ENCODE measurements at regions not wholly inside any gene's neighbourhood (a gene's known extent, or its start where the extent isn't known, plus 50 kb on each side); places are given as distances from the start of the nearest gene placed in this dataset.

DNA sequence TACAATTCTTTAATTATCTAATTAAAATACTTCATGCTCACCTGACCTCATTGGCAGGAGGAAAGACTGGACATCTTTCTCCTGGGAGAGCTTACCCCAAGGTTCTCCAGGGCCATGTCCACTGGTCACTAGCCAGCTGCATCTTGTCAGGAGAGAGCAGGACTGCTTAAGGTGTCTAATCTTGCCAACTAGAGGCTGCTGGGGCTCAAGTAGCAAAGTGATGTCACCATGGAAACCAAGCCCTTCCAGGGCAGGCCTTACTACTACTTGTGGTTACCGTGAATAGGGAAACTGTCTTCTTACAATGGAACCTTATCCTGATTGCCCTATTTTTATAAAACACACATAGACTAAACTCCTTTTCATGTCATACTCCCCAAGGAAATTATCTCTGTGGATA is 376.4 kb downstream of the SNAPC1 start:
- Histone ChIP-seq H3K4me3 (ENCODE audit: insufficient read depth, low read length, poor library complexity, severe bottlenecking) (no peak overlapping the region), H4K20me1 (ENCODE audit: low read depth, low read length) (no peaks in the 10 kb centered on the region), H2AFZ (ENCODE audit: low read depth, low read length, severe bottlenecking) (no peak overlapping the region), H3F3A (ENCODE audit: insufficient read depth) (no peaks in the 10 kb centered on the region), H3K9me2 (replicated peaks; ENCODE audit: insufficient read depth, low read length) (no peaks in the 10 kb centered on the region), H3K36me3 (ENCODE audit: low read length) (no peaks in the 10 kb centered on the region), H3K27me3 (ENCODE audit: low read length) (no peaks in the 10 kb centered on the region), H3K27ac (ENCODE audit: low read depth, low read length) (no peak overlapping the region), H3K9ac (ENCODE audit: low read length) (no peak overlapping the region), H3K79me2 (ENCODE audit: insufficient read depth, low read length) (no peaks in the 10 kb centered on the region), H3K4me2 (ENCODE audit: low read depth, low read length, poor library complexity, severe bottlenecking) (no peak overlapping the region), H3K9me3 (ENCODE audit: insufficient read depth, low read length) (no peaks in the 10 kb centered on the region)
- TF ChIP-seq, protein P1, sequence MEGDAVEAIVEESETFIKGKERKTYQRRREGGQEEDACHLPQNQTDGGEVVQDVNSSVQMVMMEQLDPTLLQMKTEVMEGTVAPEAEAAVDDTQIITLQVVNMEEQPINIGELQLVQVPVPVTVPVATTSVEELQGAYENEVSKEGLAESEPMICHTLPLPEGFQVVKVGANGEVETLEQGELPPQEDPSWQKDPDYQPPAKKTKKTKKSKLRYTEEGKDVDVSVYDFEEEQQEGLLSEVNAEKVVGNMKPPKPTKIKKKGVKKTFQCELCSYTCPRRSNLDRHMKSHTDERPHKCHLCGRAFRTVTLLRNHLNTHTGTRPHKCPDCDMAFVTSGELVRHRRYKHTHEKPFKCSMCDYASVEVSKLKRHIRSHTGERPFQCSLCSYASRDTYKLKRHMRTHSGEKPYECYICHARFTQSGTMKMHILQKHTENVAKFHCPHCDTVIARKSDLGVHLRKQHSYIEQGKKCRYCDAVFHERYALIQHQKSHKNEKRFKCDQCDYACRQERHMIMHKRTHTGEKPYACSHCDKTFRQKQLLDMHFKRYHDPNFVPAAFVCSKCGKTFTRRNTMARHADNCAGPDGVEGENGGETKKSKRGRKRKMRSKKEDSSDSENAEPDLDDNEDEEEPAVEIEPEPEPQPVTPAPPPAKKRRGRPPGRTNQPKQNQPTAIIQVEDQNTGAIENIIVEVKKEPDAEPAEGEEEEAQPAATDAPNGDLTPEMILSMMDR (IDR thresholded peaks at IDR 0.05; ENCODE audit: insufficient read depth, low read length, poor library complexity, severe bottlenecking) = no peak
- no peak for TF ChIP-seq EZH2phosphoT487 (conservative IDR thresholded peaks at IDR 0.05; ENCODE audit: low read length)

DNA sequence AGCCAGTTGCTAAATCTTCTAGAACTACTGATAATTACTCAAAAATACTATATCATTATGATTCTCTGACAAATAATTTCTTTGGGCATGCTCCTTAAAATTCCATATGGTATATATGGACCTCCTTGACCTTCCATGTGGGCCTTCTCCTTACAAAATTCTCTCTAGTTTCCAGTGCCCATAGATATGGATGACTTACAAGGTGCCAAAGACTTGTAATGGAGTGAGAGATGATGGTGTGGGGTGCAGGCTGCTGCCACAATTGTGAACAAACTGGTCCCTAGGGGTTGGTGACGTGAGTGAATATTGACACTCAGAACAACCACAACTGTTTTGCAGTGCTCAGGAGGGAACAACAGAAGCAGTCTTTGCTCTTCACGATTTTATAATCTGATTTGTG is 378.9 kb downstream of the SNAPC1 start:
- Histone ChIP-seq H3K4me3 (ENCODE audit: insufficient read depth, low read length, poor library complexity, severe bottlenecking) (no peak overlapping the region), H3K36me3 (ENCODE audit: low read length) (no peaks in the 10 kb centered on the region), H3K27me3 (ENCODE audit: low read length) (no peaks in the 10 kb centered on the region), H3K4me2 (ENCODE audit: low read depth, low read length, poor library complexity, severe bottlenecking) (no peak overlapping the region), H3K79me2 (ENCODE audit: insufficient read depth, low read length) (no peaks in the 10 kb centered on the region), H3K9me3 (ENCODE audit: insufficient read depth, low read length) (no peaks in the 10 kb centered on the region), H4K20me1 (ENCODE audit: low read depth, low read length) (no peaks in the 10 kb centered on the region), H3K9me2 (replicated peaks; ENCODE audit: insufficient read depth, low read length) (no peaks in the 10 kb centered on the region), H2AFZ (ENCODE audit: low read depth, low read length, severe bottlenecking) (no peak overlapping the region), H3F3A (ENCODE audit: insufficient read depth) (no peaks in the 10 kb centered on the region), H3K9ac (ENCODE audit: low read length) (no peak overlapping the region), H3K27ac (ENCODE audit: low read depth, low read length) (no peak overlapping the region)
- TF ChIP-seq, protein P1 (IDR thresholded peaks at IDR 0.05; ENCODE audit: insufficient read depth, low read length, poor library complexity, severe bottlenecking) = no peak
- TF ChIP-seq EZH2phosphoT487 (conservative IDR thresholded peaks at IDR 0.05; ENCODE audit: low read length) = no peak

DNA sequence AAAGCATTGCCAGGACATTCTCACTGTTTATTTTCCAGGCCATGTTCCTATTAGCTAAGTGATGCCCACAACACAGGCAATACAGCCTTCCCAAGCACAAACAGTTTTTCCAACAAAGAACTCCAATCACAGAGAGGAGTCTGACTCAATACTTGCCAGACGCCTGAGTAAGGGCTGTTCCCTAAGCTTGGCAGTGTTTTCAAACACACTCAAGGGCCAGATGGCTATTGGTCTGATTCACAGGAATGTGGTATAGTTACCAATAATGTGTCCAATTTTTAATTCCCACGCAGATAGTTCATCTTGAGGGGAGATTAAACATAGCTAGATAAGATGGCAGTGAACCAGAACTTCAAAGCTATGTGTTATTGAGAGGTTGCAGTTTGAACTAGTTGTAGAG is 381.0 kb downstream of the SNAPC1 start:
- Histone ChIP-seq H3K9me2 (replicated peaks; ENCODE audit: insufficient read depth, low read length) (no peaks in the 10 kb centered on the region), H2AFZ (ENCODE audit: low read depth, low read length, severe bottlenecking) (no peak overlapping the region), H3K4me2 (ENCODE audit: low read depth, low read length, poor library complexity, severe bottlenecking) (no peak overlapping the region), H3K9me3 (ENCODE audit: insufficient read depth, low read length) (no peaks in the 10 kb centered on the region), H3K27ac (ENCODE audit: low read depth, low read length) (no peak overlapping the region), H3K79me2 (ENCODE audit: insufficient read depth, low read length) (no peaks in the 10 kb centered on the region), H3K36me3 (ENCODE audit: low read length) (no peaks in the 10 kb centered on the region), H4K20me1 (ENCODE audit: low read depth, low read length) (no peaks in the 10 kb centered on the region), H3K27me3 (ENCODE audit: low read length) (no peaks in the 10 kb centered on the region), H3K9ac (ENCODE audit: low read length) (no peak overlapping the region), H3K4me3 (ENCODE audit: insufficient read depth, low read length, poor library complexity, severe bottlenecking) (no peak overlapping the region), H3F3A (ENCODE audit: insufficient read depth) (no peaks in the 10 kb centered on the region)
- TF ChIP-seq, protein P1 (IDR thresholded peaks at IDR 0.05; ENCODE audit: insufficient read depth, low read length, poor library complexity, severe bottlenecking) = no peak
- no peak for TF ChIP-seq EZH2phosphoT487 (conservative IDR thresholded peaks at IDR 0.05; ENCODE audit: low read length)

All from SU-DHL-6 (cell line).